ENCODE measurements at regions not wholly inside any gene's neighbourhood (a gene's known extent, or its start where the extent isn't known, plus 50 kb on each side); places are given as distances from the start of the nearest gene placed in this dataset.

DNA sequence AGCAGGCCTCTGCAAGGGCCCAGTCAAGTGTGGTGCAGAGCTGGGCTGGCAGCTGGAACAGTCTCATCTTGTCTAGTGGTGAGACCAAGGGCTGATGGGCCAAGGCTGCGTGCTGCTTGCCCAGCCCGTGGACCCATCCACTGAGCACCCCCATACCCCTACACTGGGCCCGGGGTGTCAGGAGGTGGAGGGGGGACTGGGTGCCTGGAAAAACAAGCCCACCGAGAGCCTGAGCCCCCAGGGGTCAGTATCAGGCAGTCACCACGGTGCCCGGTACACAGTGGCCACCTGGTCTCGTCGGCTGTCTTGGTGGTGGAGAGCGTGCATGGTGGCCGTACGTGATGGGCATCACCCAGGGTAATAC, 238.3 kb downstream of the SEC14L1 start:
- DNase-seq (ENCODE audit: low read depth, low spot score), result no peak

DNA sequence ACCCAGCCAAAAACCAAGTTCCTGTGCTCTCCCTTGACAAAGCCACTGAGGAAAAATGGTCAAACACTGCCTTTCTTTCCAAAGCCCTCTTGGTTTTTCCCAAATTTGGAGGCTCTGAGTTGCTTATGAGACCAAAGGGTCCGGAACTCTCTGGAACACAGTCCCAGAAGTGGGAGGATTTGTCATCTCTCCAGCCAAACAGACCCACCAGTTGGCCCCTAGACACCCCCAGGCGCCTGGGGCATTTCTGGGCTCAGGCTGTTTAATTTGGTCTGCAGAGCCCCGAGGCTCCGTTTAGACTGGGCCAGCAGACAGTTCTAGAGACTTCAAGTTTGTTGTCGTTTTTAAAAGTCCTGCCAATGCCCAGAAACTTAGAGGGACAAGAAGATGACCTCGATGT, 239.1 kb downstream of the SEC14L1 start:
- DNase-seq (ENCODE audit: low read depth, low spot score), result no peak

DNA sequence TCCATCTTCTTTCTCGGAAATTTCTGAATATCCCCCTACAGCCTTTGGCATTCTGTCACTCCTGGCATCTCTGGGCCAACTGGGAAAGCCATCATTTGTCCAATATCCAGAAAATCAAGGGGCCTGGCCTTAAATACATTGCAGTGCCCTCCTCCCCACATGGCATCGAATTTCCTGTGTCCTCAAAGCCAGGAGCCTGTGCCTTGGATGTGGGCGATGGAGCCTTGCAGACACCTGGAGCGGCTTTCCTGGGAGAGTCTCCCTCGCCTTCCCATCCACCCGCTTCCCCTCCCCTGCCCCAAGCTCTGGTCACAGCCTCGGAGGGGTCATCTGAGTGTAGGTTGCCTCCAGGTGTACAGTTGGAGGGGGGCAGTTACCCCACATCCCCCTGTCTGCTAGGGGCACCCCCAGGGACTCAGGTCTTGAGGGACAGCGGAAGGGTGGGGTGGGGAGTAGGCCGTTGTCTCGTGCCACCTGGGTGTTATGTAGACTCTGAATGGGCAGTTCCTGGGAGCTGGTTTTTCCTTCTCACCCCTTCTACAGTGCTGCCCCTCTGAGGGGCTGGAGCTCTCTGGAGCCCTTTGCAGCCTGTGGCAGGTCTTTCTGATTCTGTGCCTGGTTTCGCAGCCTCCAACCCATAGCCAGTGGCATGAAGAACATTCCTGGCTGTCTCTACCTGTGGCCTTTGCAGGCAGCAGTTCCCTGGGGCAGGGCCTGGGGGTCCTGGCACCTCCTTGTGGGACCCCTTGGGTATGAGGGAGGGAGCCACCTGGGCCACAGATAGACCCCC, 239.8 kb downstream of the SEC14L1 start:
- DNase-seq (ENCODE audit: low read depth, low spot score), result no peak

DNA sequence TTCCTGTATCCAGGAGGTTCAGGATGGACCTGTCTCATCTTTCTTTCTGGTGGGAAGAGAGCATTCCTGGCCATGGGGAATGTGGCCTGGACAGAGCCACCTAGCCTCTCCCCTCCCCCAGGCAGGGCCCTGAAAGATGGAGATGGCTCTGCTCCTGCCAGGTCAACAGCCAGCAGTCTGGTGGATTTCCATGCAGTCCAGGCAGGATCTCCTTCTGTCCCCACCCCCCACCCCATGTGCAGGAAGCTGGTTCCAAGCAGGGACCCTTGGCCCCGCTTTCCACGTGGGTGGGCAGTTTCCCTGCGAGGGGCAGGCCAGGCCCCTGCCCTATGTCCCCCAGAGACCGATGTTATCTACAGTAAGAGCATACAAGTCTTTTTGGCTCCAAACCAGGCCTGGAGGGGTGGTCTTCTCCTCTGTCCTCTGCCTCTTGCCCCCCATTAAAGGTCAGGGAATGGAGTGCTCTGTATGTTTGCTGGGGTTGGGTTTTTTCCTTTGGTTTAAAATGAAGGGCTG, 240.5 kb downstream of the SEC14L1 start:
- no peak for DNase-seq (ENCODE audit: low read depth, low spot score)

DNA sequence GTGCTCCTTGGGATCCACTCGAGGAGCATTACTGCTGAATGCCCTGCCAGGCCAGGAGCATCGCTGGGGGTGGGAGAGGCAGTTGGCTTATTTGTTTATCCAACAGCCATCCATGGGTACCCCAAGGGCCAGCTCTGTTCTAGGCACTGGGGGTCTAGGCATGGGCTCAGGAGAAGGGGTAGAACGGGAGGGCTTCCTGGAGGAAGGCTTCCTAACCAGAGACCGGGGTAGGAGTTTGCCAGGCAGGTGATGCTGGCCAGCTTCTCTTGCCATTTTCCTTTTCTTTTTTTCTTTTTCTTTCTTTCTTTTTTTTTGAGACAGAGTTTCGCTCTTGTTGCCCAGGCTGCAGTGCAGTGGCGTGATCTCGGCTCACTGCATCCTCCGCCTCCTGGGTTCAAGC, 241.0 kb downstream of the SEC14L1 start:
- no peak for DNase-seq (ENCODE audit: low read depth, low spot score)

DNA sequence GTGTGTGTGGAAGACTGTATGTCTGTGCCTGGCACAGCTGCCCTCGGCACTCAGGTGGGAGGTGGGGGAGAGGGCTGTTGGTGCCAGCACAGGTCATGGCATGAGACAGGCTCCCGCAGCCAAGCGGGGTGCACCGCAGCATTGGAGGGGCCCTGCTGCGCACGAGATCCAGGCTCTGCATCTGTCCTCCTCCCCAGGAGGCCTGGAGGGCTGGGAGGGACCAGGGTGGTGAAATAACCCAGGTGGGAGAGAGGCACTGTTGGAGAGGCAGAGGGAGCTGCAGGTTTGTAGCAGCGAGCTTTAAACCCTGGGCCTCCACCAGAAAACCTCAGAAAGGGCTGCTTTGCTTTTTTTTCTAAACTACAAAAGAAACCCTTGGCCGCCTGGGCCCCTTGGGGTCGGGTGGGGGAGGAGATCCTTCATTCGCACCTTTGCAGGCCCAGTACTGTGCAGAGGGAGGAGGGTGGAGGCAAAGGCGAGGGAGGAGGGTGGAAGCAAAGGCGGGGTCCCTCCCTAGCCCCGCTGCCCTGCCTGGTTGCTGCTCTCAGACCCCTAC, 241.7 kb downstream of the SEC14L1 start:
- DNase-seq (ENCODE audit: low read depth, low spot score), result no peak

DNA sequence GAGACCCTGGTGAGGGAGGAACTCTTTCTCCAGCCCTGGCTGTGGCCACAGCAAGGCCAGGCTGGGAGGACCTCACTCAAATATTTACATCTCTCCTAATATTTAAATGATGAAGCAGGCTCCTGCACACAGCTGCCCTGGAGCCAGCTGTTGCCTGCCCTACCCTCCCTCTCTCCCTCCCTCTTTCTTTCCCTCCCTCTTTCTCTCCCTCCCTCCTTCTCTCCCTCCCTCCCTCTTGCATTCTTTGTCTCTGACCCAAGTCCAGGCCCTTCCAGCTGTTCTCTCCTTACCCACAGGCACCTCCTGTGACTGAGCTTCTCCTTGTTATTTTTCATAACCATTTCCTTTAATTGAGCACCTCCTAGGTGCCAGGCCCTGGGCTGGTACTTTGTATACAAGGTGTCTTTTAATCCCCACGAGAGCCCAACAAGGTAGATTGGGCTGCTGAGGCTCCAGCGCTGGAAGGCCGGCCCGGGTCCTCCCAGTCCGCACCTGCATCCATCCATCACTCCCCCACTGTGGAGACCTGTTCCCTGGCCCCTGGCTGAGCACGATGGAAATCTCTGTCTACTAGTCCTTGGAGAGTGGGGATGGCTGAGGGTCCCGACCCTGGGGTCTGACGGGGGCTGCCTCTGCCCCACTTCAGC, 242.3 kb downstream of the SEC14L1 start:
- no peak for DNase-seq (ENCODE audit: low read depth, low spot score)

DNA sequence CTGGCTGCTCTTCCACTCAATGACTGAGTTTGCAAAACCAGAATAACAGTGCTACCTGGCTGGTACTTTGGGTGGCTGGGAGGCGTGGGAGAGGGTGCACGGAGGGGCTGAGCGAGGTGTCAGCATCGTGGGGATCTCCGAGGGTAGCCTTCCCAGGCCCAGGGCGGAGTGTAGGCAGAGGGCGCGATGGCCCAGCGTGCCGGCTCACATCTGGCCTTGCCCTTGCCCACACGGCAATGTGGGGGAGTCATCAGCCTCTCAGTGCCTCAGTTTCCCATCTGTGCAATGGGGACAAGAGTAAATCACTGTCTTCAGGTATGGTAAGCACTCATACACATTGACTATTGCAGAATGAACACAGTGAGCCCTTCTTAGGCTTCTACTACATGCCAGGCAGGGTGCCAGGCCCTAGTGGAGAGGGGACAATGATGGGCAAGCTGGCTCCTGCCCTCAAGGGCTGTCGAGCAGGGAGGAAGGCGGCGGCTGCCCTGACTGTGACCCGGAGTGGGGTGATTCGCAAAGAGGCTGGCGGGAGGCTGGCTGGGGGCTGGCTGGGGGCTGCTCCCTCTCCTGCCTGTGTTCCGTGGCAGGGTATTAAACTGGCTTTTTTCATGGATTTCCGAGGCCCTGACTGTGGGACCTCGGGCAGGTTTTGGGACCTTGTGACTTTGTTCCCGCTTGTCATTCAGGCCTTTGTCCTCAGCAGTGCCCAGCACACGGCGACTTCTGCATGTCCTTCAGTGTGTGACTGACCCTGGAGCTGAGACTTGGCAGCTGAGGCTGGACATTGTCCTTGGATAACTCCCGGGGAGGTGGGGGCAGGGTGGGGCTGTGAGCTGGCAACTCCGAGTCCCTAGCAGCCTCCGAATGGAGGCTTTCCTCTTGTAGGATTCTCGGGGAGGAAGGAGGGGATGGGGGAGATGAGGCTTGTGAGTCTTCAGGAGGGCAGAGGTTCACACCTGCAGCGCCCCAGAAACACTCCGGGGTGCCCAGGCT, 243.1 kb downstream of the SEC14L1 start:
- no peak for DNase-seq (ENCODE audit: low read depth, low spot score)

DNA sequence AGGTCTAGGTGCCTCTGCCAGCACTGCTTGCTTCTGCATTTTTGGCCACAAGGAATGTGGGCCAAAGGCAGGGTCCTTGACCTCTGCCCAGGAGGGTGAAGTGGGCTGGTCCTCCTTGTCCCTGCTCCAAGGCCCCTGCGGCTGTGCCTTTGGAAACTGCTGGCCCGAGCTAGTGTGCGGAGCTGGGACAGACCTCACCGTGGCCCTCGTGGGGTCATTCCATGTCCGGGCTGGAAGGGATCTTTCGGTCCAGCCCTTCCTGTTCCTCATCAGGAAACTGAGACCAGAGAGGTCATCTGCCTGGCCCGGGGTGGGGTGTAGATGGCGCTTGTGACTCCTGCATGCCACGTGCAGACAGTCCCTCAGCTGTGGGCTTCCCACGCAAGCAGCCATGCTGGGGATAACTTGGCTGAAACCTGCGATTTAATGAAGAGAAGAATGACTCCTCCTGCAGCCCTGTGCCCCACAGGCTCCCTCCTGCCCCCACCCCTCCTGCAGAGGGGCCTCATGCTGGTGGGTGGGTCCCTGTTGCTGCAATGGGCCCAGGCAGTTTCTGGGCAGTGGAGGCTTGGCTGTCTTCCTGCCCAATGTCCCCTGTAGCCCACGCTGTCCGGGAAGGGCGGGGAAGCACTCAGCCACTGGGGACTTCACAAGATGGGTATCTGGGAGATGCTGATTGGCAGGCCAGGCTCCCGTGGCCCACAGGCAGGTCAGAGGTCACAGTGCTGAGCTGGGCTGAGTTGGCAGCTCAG, 245.2 kb downstream of the SEC14L1 start:
- DNase-seq (ENCODE audit: low read depth, low spot score), result no peak

DNA sequence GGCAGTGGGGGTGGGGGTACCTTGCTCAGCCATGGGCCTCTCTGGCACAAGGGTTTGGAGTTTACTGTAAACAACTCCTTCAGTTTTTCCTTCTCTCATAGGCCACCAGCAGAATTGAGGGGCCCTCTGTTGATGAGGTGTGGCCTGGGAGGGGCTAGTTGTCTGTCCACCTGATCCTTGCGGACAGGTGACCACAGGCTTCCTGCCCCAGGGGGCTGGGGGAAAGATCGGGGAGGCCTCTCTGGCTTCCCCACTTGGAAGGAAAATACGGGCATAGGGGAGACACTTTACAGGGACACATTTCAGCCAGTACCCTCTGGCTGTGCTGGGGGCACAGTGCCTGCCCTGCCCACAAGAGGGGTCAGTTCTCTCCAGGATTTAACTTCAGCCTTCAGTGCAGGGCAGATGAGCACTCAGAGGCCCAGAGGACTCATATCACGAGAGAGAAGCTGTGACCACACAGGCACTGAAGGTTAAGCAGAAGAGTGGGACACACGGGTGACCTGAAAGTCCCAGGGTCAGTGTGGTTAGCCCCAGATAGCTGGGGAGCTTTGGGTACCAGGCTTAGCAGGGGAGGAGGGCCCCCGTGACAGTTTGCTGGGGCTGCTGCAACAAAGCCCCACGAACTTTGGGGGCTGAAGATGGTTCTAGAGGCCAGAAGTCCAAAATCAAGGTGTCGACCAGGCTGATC, 245.9 kb downstream of the SEC14L1 start:
- no peak for DNase-seq (ENCODE audit: low read depth, low spot score)

DNA sequence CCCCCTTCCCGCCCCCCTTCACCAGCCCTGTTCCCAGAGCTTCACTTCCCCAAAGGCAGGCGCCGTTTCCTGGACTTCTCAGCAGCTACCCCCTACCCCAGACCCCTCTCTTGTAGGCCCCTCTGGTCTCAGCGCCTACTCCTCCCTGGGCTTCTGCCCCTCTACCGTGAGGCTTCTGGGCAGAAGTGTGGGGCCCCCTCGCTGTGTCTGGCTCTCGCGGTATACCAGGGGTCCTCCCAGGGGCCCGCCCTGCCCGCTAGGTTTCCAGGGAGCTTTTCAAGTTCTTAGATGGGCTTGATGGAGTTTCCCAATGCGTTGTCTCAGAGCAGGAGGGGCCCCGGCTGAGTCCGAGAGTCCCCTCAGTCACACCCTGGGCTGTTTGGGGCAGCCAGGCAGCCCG, 247.1 kb downstream of the SEC14L1 start:
- DNase-seq (ENCODE audit: low read depth, low spot score), result no peak

DNA sequence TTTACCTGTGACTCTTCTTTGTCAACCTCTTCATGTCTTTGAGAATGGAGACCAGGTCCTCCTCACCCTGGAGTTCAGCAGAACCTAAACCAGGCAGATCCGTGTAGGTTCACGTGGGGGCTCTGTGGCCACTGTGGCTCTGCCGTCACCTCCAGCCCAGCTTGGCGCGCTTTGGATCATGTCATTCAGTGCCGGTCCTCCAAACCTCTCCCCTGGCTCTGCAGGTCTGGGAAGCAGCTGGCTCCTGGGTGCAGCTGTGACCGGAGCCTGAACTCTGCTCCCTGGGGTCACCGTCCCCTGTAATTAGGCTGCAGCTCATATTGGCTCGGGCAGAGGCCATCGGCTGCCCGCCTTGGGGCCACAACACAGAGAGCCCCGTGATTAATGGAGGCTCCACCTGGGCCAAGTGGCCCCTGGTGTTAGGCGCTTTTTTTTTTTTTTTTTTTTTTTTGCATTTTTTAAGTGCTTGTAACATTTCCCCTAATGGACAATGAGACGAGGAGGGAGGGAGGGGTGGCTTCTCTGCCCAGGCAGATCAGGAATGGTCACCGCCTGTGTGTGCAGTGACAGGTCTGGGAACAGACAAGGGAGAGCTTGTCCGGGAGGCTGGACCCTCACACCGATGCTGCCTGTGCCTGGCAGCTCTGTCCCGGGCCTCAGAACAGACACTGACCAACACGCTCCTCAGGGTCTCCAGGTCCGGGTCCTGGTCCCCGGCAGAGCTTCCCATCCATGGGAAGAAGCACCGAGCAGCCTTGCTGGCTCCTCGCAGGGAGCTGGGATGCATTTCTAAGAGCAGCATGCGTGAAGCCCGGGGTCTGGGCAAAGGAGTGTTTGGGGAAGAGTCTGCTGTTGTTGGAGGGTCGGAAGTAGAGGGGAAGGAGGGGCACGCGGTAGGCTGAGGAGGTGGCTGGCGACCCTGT, 247.9 kb downstream of the SEC14L1 start:
- DNase-seq (ENCODE audit: low read depth, low spot score), result no peak

DNA sequence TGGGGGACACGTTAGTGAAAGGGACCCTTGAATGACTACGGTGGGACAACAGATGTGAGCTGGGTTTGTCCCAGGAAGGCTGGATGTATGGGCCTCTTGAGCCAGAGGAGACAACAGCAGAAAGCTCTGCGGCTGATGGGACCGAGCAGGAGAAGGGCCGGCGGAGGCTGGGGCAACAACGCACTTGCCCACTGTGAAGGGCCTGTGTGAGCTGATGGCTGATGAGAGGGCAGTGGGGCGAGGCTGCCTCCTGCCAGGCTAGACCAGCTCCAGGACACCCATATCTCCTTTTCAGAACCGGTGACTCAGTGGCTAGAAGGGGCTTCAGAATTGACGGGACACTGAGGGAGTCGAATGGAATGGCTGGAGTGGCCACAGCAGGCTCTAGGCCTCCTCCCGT, 250.1 kb downstream of the SEC14L1 start:
- no peak for DNase-seq (ENCODE audit: low read depth, low spot score)

DNA sequence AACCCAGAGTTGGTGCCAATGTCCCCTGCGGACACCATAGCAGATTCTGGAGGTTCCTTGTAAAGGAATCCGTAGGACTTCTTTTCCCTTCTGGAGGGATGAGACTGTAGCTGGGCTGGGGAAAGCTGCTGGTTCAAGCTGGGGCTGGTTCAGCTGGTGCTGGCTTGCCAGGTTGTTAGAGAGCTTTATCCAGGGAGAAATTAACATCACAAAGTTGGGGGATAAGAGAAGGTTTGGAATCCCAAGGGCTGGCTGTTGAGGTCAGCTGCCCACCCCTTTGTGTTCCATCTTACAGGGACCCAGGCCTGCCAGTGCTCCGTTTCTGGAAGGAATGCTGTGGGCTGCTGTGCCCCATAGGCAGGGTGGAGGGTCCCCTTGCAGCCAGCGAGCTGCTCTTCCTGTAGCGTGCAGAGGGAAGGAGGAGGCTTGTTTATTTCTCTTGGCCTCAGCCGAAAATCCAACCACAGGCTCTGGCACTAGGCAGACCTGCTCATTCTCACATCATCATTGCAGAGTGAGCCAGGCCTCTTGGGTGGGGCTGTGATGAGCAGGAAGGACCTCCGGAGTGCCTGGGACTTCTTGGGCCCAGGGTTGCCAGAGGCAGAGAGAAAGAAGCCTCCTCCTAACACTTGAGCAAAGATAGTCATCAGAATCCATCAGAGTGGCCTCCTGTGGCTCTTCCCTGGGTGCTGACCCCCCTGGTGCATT, 251.1 kb downstream of the SEC14L1 start:
- no peak for DNase-seq (ENCODE audit: low read depth, low spot score)

DNA sequence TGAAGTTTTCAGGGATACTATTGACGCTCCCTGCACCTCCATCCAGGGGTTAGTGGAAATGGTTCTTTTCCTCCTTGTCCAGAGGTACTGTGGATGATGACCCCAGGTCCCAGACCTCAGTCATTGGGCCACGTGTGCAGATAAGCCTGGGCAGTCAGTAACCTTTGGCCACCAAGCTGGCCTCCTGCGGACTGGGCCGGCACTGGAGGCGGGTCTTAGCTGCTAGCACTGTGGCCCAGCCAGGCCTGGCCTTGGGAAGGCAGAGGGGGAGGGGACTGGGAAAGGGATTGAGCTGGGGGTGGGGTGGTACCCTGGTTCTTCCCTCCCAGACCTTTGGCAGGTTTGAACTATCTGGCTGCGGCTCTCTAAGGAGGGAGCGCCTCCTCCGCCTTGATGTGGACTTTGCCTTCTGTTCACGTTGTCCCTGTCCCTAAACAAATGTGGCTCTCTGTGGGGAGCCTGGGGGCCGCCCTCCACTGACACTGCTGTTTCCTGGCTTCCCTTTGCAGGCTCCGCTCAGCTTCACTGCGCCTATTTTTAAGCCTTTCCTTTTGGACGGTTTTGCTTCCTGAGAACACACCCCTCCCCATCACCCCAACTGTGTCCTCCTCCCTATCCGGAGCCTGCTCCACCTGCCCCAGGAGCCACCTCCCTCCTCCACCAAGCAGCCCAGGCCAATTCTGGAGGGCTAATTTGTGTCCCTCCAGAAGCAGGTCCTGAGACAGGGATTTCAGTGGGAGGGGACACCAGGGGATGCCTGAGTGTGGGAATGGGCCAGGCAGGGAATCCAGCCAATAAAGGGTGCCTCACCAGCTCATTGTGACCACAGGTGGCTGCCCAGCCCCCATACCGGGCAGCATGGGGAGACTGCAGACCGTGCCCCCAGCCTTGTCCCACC, 251.9 kb downstream of the SEC14L1 start:
- DNase-seq (ENCODE audit: low read depth, low spot score), result no peak

DNA sequence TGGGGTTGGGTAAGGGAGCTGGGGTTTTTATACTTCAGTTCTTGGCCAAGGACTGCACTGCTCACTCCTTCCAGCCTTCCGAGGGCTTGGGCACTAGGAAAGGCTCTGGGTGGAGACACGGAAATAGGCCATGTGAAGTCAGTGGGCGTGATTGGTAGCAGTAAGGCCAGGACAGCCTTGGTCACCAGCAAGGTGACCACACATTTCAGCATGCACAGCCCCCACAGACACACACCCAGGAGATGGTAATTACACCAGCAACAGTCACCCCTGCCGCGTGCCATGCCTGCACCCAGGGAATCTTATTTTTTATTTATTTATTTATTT, 252.5 kb downstream of the SEC14L1 start:
- DNase-seq (ENCODE audit: low read depth, low spot score), result no peak

DNA sequence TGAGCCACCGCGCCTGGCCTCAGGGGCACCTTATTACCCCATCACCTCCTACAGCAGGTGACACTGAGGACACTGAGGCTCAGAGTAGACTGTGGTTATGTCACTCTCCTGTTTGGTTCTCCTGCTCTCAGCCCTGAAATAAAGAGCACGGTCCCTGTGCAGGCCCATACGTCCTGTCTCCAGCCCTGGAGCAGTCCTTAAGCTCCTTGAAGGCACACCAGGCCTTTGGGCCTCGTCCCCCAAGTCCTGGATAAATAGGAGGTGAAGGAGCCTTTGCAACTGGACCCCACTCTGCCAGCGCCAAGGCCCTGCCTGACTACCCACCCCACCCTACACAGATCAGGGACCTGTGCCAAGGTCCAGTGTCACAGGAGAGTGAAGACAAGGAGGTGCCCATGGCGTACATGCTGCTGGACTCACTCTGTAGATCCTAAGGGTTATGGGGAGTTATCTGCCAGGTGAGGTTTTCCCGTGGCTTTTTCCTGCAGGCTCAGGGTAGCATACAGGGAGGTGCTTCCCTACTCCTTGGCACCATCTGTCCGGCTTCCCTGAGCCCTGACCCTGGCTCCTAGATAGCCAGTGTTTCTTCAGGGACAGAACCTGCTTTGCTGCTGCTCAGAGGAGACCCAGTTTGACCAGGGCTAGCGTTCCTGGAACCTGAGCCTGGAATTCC, 253.2 kb downstream of the SEC14L1 start:
- DNase-seq (ENCODE audit: low read depth, low spot score), result no peak
